SKM-1 treated with dmso at 0.1 percent for 144 hours (cell line): ENCODE measurements at regions not wholly inside any gene's neighbourhood (a gene's known extent, or its start where the extent isn't known, plus 50 kb on each side); places are given as distances from the start of the nearest gene placed in this dataset.
"Not testable (repeated sequence)": the region's sequence is repeated elsewhere in the genome, so short reads cannot be mapped to it uniquely, and the experiment has no call there.

Experiments used
- DNase-seq: peaks from one replicate; lab custom pipeline; 2025; ENCODE audit not compliant: unreplicated experiment; lab: John Stamatoyannopoulos, UW

GRCh38 chr5:117131048-117131679, 556.5 kb upstream of the SEMA6A start:
- DNase-seq = no peak

DNA sequence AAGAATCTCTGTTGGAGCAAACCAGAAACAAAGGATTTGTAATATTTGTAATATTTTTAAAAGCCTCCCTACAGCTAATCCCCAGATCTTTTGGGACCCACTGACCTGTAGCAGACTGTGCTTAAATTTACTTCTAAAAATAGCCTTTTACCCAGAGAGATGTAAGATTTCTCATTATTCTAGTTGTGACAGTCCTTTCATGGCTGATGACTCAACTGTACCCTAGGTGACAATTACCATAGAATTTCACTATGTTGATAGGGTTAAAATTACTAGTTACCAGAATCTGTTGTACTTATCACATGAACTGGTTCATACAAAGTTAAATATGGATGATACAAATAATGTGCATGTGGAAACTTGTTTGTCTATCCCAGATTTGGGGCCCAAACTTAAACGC, 543.9 kb upstream of the SEMA6A start:
- DNase-seq = no peak

GRCh38 chr5:117117314-117117713, 542.7 kb upstream of the SEMA6A start:
- not testable (repeated sequence) for DNase-seq

- no peak for DNase-seq
These were observed 535.9 kb upstream of the SEMA6A start for GRCh38 chr5:117110548-117110947.

- DNase-seq = no peak
These were observed 533.2 kb upstream of the SEMA6A start for GRCh38 chr5:117107859-117108258.

DNA sequence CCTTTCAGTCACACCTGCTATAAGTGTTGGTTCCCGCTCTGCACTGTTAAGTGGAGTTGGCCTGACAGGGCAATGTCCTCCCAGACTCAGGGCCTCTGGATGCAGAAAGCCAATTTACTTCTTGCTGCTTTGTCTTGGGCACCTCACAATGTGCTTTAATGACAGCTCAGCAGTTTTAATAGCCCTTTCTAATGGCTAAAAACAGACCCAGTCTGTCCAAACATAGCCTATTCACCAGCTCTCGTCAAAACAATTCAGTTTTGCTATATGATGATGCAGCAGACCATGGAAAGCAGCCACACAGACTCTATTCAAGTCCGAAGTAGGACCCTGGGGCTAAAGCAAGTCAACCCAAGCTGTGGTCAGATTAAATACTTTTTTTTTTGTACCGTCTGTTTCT, 529.1 kb upstream of the SEMA6A start:
- no peak for DNase-seq

DNA sequence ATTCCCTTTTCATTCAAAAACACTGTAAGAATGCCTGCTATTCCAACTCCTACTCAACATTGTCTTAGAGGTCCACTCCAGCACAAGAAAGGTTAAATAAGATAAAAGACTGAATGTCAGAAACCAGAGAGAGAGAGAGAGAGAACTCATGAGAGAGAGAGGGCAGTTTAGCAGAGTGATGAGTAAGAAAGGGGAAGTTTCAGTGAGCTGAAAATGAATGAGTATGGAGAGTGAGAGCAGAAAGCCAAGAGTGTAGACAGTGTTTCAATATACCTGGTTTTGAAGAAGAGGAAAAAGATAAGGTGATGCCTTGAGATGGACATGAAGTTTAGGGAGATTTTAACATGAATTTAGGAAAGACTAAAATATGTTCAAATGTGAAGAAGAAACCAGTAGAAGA, 528.0 kb upstream of the SEMA6A start:
- DNase-seq = no peak

GRCh38 chr5:117100176-117100575, 525.6 kb upstream of the SEMA6A start:
- no peak for DNase-seq

DNA sequence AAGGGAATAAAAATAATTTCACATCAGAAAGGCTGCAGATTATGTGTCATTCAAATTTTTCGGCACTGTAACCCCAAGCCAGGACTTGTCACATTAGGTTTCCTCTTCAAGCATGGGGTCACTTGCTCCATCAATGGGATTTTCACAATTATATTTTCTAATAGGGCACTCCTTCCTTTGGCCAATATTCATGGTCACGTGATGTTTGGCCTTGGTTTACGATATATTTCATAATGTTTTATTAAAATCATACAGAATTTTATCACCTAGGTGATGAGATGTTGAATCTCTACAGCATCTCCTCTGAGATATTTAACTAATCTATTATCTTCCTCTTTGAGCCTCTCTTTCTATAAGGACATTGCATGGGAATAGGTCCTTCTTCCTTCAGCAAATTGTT, 523.5 kb upstream of the SEMA6A start:
- DNase-seq = no peak

DNA sequence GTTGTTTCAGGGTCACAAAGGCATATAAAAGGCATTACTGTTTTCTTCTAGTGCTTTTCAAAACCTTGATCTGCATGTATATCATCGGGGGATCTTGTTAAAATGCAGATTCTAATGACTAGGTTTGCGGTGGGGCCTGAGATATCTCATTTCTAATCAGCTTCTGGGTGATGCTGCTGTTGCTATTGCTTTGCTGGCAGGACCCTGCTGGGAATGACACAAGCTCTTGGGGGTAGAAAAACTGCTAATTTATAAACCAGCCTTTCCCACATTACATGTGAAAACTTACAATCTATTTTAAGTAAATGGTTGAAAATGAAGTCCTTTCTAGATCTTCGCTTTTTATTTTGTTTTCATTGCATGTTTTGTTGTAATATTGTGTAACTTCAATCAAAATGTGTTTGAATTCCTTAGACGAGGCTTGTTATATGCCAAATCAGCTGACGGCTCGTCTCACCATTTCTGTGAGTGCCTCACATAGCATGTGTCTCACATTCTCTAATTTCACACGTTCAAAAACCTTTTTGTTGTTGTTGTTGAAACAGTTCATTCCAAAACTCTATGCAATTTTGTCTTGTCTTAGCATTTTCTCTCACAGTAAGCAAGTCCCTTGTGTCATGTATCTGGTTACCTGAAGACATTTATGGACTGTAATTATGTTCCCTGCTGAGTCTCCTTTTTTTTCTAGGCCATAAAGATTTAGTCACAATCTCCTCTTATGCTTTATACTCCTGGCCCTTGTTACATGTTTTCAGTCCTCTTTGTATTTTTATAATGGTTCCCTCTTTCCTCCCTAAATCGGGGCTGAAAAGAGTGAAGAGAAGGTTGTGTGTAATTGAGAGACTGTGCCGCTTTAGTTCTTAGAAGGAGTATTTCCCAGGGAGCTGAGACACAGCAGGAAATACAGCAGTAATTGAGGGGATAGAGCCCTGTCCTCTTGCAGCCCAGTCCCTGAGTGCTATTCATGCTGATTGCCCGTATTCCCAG, 521.0 kb upstream of the SEMA6A start:
- DNase-seq = no peak

- DNase-seq = no peak
These were observed 519.6 kb upstream of the SEMA6A start for GRCh38 chr5:117094114-117094815.

DNA sequence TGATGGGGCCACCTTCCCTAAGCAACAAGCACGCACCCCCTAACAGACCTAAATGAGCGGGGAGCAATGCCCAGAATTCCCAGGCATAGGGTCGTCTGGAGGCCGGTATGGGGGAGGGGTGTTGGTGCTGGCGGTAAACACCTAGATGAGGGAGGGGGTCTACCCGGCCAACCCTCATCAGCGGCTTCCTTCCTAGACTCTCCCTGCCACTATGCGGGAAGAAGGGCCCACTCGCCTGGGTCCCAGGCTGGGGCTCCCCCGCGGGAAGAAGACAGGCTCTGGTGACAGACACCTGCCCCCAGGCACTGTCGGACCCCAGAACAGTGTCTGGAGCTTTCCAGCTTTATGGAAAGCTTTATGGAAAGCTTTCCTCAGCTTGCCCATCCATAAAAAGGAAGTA, 519.0 kb upstream of the SEMA6A start:
- DNase-seq = no peak

GRCh38 chr5:117089001-117089400, 514.4 kb upstream of the SEMA6A start:
- no peak for DNase-seq

DNA sequence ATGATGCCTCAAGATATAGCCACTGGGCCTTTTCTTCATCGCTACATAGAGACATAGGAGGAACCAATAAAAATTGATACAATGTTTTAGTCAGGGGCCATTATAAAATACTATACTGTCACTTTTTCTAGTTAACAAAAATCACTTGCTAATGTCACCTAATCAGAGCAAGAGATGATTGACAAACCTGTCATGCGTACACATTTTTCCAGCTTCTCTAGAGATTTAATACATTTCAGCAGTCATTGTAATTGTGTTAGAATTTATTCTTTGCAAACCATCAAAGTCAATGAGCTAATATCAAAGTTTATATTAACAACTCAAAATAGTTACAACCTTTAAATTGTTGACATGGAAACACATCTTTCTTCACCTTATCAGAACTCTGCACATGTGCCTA, 513.6 kb upstream of the SEMA6A start:
- no peak for DNase-seq

GRCh38 chr5:117084067-117084466, 509.4 kb upstream of the SEMA6A start:
- DNase-seq = no peak

DNA sequence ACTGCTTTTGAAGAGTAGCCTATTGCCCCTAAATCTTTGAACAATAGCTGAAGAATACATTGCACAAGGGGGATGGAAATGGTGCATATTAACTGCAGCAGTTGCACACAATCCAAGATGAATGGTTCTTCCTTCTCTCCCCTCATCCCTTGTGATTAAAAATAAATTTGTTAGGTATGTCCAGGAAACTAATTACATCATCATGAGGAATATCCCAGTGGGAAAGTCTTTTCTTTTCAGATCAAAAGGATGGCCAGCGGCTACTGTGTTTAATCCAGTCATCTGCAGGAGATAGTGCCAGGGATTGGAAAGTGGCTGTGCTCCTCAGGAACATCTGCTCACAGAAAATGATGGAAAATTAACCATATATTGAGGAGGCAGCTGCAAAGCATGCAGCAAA, 508.4 kb upstream of the SEMA6A start:
- no peak for DNase-seq

DNA sequence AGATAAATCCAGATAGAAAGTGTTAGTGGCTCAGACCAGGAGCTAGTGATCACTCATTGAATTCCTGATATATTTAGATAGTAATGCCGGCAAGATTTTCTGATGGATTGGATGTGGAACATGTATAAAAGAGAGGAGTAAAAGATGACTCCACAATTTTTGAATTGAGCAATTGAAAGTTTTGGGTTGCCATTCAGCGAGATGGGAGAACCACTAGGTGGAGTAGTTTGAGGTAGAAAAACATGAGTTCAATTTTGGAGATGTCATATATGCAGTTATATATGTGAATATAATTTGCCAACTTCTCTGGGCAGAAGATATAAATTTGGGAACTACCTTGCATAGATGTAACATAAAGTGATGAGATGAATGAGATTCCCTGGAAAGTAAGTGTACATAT, 502.5 kb upstream of the SEMA6A start:
- DNase-seq = peak; percentile 30

DNA sequence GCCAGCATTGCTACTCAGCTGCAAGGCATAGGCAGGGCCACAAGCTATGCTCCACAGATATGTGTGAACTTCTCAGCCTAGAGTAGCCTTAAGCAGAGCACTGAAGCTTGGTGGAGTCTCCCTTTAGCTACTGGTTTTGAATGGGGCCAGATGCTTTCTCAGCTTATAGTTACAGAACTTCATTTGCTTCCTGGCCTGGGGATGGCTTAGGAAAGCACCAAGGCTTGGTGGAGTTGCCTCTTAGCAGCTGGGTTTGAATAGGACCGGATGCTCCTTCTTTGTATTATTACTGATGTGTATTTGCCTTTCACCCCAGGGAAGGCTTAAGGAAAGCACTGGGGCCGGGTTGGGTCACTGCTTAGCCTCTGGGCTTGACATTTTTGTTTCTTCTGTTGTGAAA, 497.8 kb upstream of the SEMA6A start:
- no peak for DNase-seq

- DNase-seq = no peak
These were observed 491.2 kb upstream of the SEMA6A start for GRCh38 chr5:117065800-117066199.

DNA sequence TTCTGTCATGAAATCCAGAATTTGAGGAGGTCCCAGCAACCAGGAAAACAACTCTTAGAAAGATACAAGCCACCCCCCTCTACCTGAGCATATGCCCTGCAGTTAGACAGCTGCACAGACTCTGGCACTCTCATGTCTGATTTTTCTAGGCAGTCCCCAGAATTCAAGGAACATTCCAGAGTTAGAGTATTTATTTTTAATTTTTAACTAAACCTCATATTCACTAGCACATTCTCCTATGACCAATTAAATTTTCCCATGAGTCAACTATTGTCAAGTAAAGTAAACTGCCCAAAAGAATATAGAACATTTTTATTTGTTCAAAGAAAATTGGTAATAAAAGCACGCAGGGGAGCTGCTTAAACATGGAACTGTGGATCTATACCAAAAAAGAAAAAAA, 490.5 kb upstream of the SEMA6A start:
- DNase-seq = no peak

DNA sequence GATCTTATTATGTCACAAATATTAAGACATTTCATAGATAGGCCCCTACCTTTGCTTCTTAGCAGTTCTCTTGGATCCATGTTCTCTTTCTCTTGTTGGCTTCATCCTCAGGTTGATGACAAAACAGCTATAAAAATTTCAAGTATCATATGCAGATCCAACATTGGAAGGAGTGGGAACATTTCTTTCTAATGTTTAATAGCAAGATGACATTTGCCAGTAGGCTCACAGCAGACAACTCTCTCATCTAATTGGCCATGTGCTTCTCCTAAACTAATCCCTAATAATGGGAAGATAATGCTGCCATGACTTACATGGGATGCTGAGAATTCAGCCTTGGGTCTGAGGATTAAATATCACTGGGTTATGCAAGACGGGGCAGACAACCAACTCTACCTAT, 485.5 kb upstream of the SEMA6A start:
- DNase-seq = no peak

DNA sequence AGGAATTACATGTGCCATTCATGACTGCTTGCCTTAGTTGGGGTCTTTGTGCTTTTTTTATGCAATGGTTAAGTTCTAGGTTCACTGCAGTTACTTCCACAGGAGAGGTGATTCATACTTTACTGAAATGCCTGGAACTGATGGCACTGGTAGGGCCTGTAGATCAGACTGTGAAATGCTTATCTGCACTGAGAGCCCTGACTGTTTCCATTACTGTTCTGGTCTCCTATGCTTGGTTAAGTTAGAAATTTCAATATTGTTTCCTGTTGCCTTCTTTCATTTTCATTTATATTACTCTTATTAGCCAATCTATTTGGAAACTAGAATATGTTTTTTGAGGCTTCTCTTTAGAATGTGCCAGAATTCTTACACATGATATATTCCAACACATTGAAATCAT, 484.1 kb upstream of the SEMA6A start:
- no peak for DNase-seq
